WTC11 (cell line): ENCODE measurements at regions not wholly inside any gene's neighbourhood (a gene's known extent, or its start where the extent isn't known, plus 50 kb on each side); places are given as distances from the start of the nearest gene placed in this dataset.

Experiments
- SMAD4 ChIP-seq: sonication (generic); formaldehyde crosslinking; IDR thresholded peaks from 2 replicates; pipeline ENCODE4 v1.8.0; 2022; ENCODE audit warnings: mild to moderate bottlenecking, missing genetic modification reagents
- ZNF512 ChIP-seq: sonication (generic); formaldehyde crosslinking; IDR thresholded peaks from 2 replicates; pipeline ENCODE4 v1.8.1; 2022; ENCODE audit warnings: missing genetic modification reagents, borderline replicate concordance
- TF ChIP-seq, protein P1 (sequence below): fragments of 200-600 bp; IDR thresholded peaks from 2 replicates; pipeline ENCODE4 v1.8.0; 2022; ENCODE audit warnings: antibody characterized with exemption

GRCh38 chr17:45693792-45694191, 90.3 kb upstream of the CRHR1 start:
- no peak for TF ChIP-seq SMAD4 (CRISPR knock-in tag)
- TF ChIP-seq, protein P1, sequence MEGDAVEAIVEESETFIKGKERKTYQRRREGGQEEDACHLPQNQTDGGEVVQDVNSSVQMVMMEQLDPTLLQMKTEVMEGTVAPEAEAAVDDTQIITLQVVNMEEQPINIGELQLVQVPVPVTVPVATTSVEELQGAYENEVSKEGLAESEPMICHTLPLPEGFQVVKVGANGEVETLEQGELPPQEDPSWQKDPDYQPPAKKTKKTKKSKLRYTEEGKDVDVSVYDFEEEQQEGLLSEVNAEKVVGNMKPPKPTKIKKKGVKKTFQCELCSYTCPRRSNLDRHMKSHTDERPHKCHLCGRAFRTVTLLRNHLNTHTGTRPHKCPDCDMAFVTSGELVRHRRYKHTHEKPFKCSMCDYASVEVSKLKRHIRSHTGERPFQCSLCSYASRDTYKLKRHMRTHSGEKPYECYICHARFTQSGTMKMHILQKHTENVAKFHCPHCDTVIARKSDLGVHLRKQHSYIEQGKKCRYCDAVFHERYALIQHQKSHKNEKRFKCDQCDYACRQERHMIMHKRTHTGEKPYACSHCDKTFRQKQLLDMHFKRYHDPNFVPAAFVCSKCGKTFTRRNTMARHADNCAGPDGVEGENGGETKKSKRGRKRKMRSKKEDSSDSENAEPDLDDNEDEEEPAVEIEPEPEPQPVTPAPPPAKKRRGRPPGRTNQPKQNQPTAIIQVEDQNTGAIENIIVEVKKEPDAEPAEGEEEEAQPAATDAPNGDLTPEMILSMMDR = no peak
- TF ChIP-seq ZNF512 (CRISPR knock-in tag) = no peak
